ENCODE measurements at regions not wholly inside any gene's neighbourhood (a gene's known extent, or its start where the extent isn't known, plus 50 kb on each side); places are given as distances from the start of the nearest gene placed in this dataset.

- no peaks in the 10 kb centered on the region for H3K27me3 ChIP-seq (ENCODE audit: insufficient read depth, low read length)
- H3K79me2 ChIP-seq (ENCODE audit: insufficient read depth, low read length), result no peaks in the 10 kb centered on the region
- no peaks in the 10 kb centered on the region for H3K4me1 ChIP-seq (ENCODE audit: insufficient read depth, low read length)
- TF ChIP-seq CTCF (IDR thresholded peaks at IDR 0.05; ENCODE audit: extremely low read depth, low read depth, low read length), result no peak
- no peaks in the 10 kb centered on the region for H4K20me1 ChIP-seq (ENCODE audit: insufficient read depth, low read length)
- H3K27ac ChIP-seq (ENCODE audit: low read depth, low read length), result no peak overlapping the region
- no peaks in the 10 kb centered on the region for H3K9me3 ChIP-seq (ENCODE audit: low read depth, low read length)
- no peak overlapping the region for H3K4me2 ChIP-seq (ENCODE audit: insufficient read depth, low read length)
- H3K36me3 ChIP-seq (ENCODE audit: insufficient read depth, low read length), result no peaks in the 10 kb centered on the region
- H3K4me3 ChIP-seq (ENCODE audit: insufficient read depth, low read length), result no peak overlapping the region
- H2AFZ ChIP-seq (ENCODE audit: low read length), result no peak overlapping the region
- peak; percentile 57 for DNase-seq (ENCODE audit: insufficient read length, low spot score, missing footprints)
Measured at GRCh38 chr5:124040799-124041198, 528.8 kb downstream of the CSNK1G3 start.

GRCh38 chr5:124039410-124039809 is 527.4 kb downstream of the CSNK1G3 start:
- Histone ChIP-seq H3K4me2 (ENCODE audit: insufficient read depth, low read length) (no peak overlapping the region), H4K20me1 (ENCODE audit: insufficient read depth, low read length) (no peaks in the 10 kb centered on the region), H3K36me3 (ENCODE audit: insufficient read depth, low read length) (no peaks in the 10 kb centered on the region), H3K4me3 (ENCODE audit: insufficient read depth, low read length) (no peak overlapping the region), H3K27me3 (ENCODE audit: insufficient read depth, low read length) (no peaks in the 10 kb centered on the region), H3K4me1 (ENCODE audit: insufficient read depth, low read length) (no peaks in the 10 kb centered on the region), H3K9me3 (ENCODE audit: low read depth, low read length) (no peaks in the 10 kb centered on the region), H3K79me2 (ENCODE audit: insufficient read depth, low read length) (no peaks in the 10 kb centered on the region), H3K27ac (ENCODE audit: low read depth, low read length) (no peak overlapping the region), H2AFZ (ENCODE audit: low read length) (no peak overlapping the region)
- no peak for TF ChIP-seq CTCF (IDR thresholded peaks at IDR 0.05; ENCODE audit: extremely low read depth, low read depth, low read length)
- no peak for DNase-seq (ENCODE audit: insufficient read length, low spot score, missing footprints)

- H3K27ac ChIP-seq (ENCODE audit: low read depth, low read length), result no peak overlapping the region
- no peak for TF ChIP-seq CTCF (IDR thresholded peaks at IDR 0.05; ENCODE audit: extremely low read depth, low read depth, low read length)
- H3K36me3 ChIP-seq (ENCODE audit: insufficient read depth, low read length), result no peaks in the 10 kb centered on the region
- no peak overlapping the region for H2AFZ ChIP-seq (ENCODE audit: low read length)
- H3K4me1 ChIP-seq (ENCODE audit: insufficient read depth, low read length), result no peaks in the 10 kb centered on the region
- no peaks in the 10 kb centered on the region for H3K9me3 ChIP-seq (ENCODE audit: low read depth, low read length)
- no peak overlapping the region for H3K4me2 ChIP-seq (ENCODE audit: insufficient read depth, low read length)
- no peak overlapping the region for H3K4me3 ChIP-seq (ENCODE audit: insufficient read depth, low read length)
- no peaks in the 10 kb centered on the region for H4K20me1 ChIP-seq (ENCODE audit: insufficient read depth, low read length)
- H3K27me3 ChIP-seq (ENCODE audit: insufficient read depth, low read length), result no peaks in the 10 kb centered on the region
- no peak for DNase-seq (ENCODE audit: insufficient read length, low spot score, missing footprints)
- no peaks in the 10 kb centered on the region for H3K79me2 ChIP-seq (ENCODE audit: insufficient read depth, low read length)
Measured at GRCh38 chr5:124036786-124037185, 524.8 kb downstream of the CSNK1G3 start.

DNA sequence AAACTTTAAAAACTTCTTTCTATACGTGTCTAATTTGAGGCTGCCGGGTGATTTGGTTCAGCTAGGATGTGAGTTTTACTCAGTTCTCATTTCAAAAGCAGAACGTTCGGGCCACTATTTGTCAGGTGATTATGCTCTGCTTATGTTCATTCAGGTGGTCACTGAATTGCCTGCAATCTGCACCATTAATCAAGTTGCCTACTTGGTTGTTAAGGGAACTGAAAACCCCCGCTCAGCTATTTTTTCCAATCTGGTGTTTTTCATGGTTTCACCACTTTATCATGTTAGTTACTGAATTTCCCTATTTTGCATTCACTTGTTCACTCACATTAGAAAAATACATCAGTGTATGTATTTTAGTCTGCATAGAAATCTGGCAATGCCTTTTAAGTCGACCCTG is 523.0 kb downstream of the CSNK1G3 start:
- TF ChIP-seq CTCF (IDR thresholded peaks at IDR 0.05; ENCODE audit: extremely low read depth, low read depth, low read length), result no peak
- H3K27ac ChIP-seq (ENCODE audit: low read depth, low read length), result no peak overlapping the region
- H2AFZ ChIP-seq (ENCODE audit: low read length), result no peak overlapping the region
- H3K4me3 ChIP-seq (ENCODE audit: insufficient read depth, low read length), result no peak overlapping the region
- no peaks in the 10 kb centered on the region for H3K4me1 ChIP-seq (ENCODE audit: insufficient read depth, low read length)
- H3K4me2 ChIP-seq (ENCODE audit: insufficient read depth, low read length), result no peak overlapping the region
- H4K20me1 ChIP-seq (ENCODE audit: insufficient read depth, low read length), result no peaks in the 10 kb centered on the region
- no peaks in the 10 kb centered on the region for H3K79me2 ChIP-seq (ENCODE audit: insufficient read depth, low read length)
- no peaks in the 10 kb centered on the region for H3K9me3 ChIP-seq (ENCODE audit: low read depth, low read length)
- DNase-seq (ENCODE audit: insufficient read length, low spot score, missing footprints), result no peak
- no peaks in the 10 kb centered on the region for H3K27me3 ChIP-seq (ENCODE audit: insufficient read depth, low read length)
- no peaks in the 10 kb centered on the region for H3K36me3 ChIP-seq (ENCODE audit: insufficient read depth, low read length)
